ENCODE measurements at regions not wholly inside any gene's neighbourhood (a gene's known extent, or its start where the extent isn't known, plus 50 kb on each side); places are given as distances from the start of the nearest gene placed in this dataset.
"Not testable (repeated sequence)": the region's sequence is repeated elsewhere in the genome, so short reads cannot be mapped to it uniquely, and the experiment has no call there.

DNA sequence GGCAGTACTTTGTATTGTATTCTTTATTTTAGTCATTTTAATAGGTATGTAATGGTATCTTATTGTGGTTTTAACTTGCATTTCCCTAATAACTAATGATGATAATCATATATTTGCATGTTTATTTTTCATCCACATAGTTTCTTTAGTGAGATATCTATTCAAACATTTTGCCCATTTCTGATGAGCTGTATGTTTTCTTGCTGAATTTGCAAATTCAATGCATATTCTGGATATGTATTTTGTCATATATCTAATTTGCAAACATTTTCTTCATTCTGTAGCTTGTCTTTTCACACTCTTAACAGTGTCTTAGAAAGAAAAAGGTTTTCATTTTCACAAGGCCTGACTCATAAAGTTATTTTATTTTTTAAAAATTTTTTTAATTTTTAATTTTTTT is 372.1 kb downstream of the ZNF674 start:
- H3K4me3 Mint-ChIP-seq = no peak overlapping the region
- DNase-seq = no peak
- H3K27me3 Mint-ChIP-seq (ENCODE audit: insufficient read depth) = peaks cover 5% of the 10 kb centered on the region
- no peak overlapping the region for H3K27ac Mint-ChIP-seq
- H3K9me3 Mint-ChIP-seq = no peaks in the 10 kb centered on the region
- H3K4me1 Mint-ChIP-seq (ENCODE audit: low read depth) = 0 out of 2 replicates have a peak, but pooled peaks cover 5% of the 10 kb centered on the region
- no peaks in the 10 kb centered on the region for H3K36me3 Mint-ChIP-seq (ENCODE audit: low read depth)
- no peak for TF ChIP-seq CTCF (IDR thresholded peaks at IDR 0.05)

DNA sequence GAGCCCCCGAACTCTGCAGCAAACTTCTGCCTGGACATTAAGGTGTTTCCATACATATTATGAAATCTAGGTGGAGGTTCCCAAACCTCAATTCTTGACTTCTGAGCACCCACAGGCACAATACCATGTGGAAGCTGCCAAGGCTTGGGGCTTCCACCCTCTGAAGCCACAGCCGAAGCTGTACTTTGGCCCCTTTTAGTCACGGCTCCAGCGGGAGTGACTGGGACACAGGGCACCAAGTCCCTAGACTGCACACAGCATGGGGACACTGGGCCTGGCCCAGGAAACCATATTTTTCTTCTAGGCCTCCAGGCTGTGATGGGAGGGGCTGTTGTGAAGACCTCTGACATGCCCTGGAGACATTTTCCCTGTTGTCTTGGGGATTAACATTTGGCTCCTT is 373.8 kb downstream of the ZNF674 start:
- not testable (repeated sequence) for H3K27ac Mint-ChIP-seq; H3K9me3 Mint-ChIP-seq; H3K4me1 Mint-ChIP-seq (ENCODE audit: low read depth); H3K36me3 Mint-ChIP-seq (ENCODE audit: low read depth); DNase-seq; H3K4me3 Mint-ChIP-seq; H3K27me3 Mint-ChIP-seq (ENCODE audit: insufficient read depth)

GRCh38 chrX:46169808-46170207 is 375.4 kb downstream of the ZNF674 start:
- no peak overlapping the region for H3K27ac Mint-ChIP-seq

GRCh38 chrX:46168254-46168653 is 377.0 kb downstream of the ZNF674 start:
- no peak overlapping the region for H3K4me3 Mint-ChIP-seq
- peaks cover 7% of the 10 kb centered on the region; the same call in 1 of the 2 replicates for H3K27me3 Mint-ChIP-seq (ENCODE audit: insufficient read depth)
- no peak for DNase-seq
- no peak for TF ChIP-seq CTCF (IDR thresholded peaks at IDR 0.05)
- H3K36me3 Mint-ChIP-seq (ENCODE audit: low read depth) = no peaks in the 10 kb centered on the region
- H3K4me1 Mint-ChIP-seq (ENCODE audit: low read depth) = peaks cover 14% of the 10 kb centered on the region
- H3K27ac Mint-ChIP-seq = no peak overlapping the region
- no peaks in the 10 kb centered on the region for H3K9me3 Mint-ChIP-seq

More at GRCh38 chrX:46169808-46170207, 375.4 kb downstream of the ZNF674 start:
- no peaks in the 10 kb centered on the region for H3K9me3 Mint-ChIP-seq
- no peak overlapping the region for H3K4me3 Mint-ChIP-seq
- H3K36me3 Mint-ChIP-seq (ENCODE audit: low read depth) = no peaks in the 10 kb centered on the region
- DNase-seq = no peak
- TF ChIP-seq CTCF (IDR thresholded peaks at IDR 0.05) = no peak
- peaks cover 11% of the 10 kb centered on the region for H3K4me1 Mint-ChIP-seq (ENCODE audit: low read depth)
- H3K27me3 Mint-ChIP-seq (ENCODE audit: insufficient read depth) = peaks cover 5% of the 10 kb centered on the region

DNA sequence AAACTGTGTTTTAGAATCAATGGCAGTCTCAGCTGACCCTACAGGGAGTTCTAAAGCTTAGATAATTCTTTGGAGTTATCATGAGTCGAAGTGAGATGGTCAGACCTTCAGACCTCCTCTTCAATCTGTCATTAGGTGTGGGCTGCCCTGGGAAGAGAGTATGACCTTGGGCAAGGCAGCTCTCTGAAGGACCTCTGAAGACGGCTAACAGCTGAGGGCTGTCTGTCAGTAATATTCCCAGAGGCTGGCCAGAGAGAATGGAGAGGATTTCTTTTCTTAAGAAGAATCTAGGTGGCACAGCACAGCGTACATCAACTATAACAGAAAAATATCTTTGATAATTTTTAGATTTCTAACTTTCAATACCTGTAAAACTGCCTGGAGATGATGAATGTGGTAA is 379.4 kb downstream of the ZNF674 start:
- TF ChIP-seq CTCF (IDR thresholded peaks at IDR 0.05) = no peak
- no peak overlapping the region for H3K4me3 Mint-ChIP-seq
- DNase-seq = no peak
- H3K4me1 Mint-ChIP-seq (ENCODE audit: low read depth) = peaks cover 14% of the 10 kb centered on the region
- peaks cover 5% of the 10 kb centered on the region; the same call in 1 of the 2 replicates for H3K27me3 Mint-ChIP-seq (ENCODE audit: insufficient read depth)
- H3K36me3 Mint-ChIP-seq (ENCODE audit: low read depth) = no peaks in the 10 kb centered on the region
- no peaks in the 10 kb centered on the region for H3K9me3 Mint-ChIP-seq
- no peak overlapping the region for H3K27ac Mint-ChIP-seq

GRCh38 chrX:46165411-46165810 is 379.8 kb downstream of the ZNF674 start:
- TF ChIP-seq CTCF (IDR thresholded peaks at IDR 0.05) = no peak
- peak; percentile 9 for DNase-seq
- no peaks in the 10 kb centered on the region for H3K9me3 Mint-ChIP-seq

More at GRCh38 chrX:46165411-46165810, 379.8 kb downstream of the ZNF674 start:
- Mint-ChIP-seq H3K27ac (no peak overlapping the region), H3K36me3 (ENCODE audit: low read depth) (no peaks in the 10 kb centered on the region), H3K27me3 (ENCODE audit: insufficient read depth) (peaks cover 5% of the 10 kb centered on the region; the same call in 1 of the 2 replicates), H3K4me1 (ENCODE audit: low read depth) (peaks cover 14% of the 10 kb centered on the region), H3K4me3 (no peak overlapping the region)

Measured in HFFc6 (cell line).